Uterus (tissue), 2 donors: ENCODE measurements at regions not wholly inside any gene's neighbourhood (a gene's known extent, or its start where the extent isn't known, plus 50 kb on each side); places are given as distances from the start of the nearest gene placed in this dataset.

Experiments
- CTCF ChIP-seq, 4 experiments: fragments of 200-600 bp in 2 of 4; fragments of 450-650 bp in 2 of 4; sonication (generic) in 2 of 4; IDR thresholded peaks; one replicate each; pipeline ENCODE4 v1.5.1; 2016 to 2019; ENCODE audit warnings: antibody characterized with exemption in 4 of 4, mild to moderate bottlenecking in 2 of 4, moderate library complexity in 1 of 4
- POLR2A ChIP-seq, 2 donors: fragments of 450-650 bp; IDR thresholded peaks; one replicate each; pipeline ENCODE4 v1.6.1; 2016; ENCODE audit warnings: antibody characterized with exemption in 2 of 2, mild to moderate bottlenecking in 1 of 2, moderate library complexity in 1 of 2

GRCh38 chr17:56717471-56717870 is 116.2 kb downstream of the C17orf67 start:
- TF ChIP-seq CTCF (IDR thresholded peaks at IDR 0.05) (no peak), POLR2A (IDR thresholded peaks at IDR 0.05) (no peak)
